OCI-LY1 (cell line): ENCODE measurements at regions not wholly inside any gene's neighbourhood (a gene's known extent, or its start where the extent isn't known, plus 50 kb on each side); places are given as distances from the start of the nearest gene placed in this dataset.

Experiments
- EZH2 ChIP-seq: fragments of 200-600 bp; sonication (generic), shearing (Covaris generic); IDR thresholded peaks from 2 replicates; pipeline ENCODE4 v1.8.0; 2017; ENCODE audit warnings: borderline replicate concordance, mixed run types, mild to moderate bottlenecking, antibody characterized with exemption, low read length, moderate library complexity, mixed read lengths
- TF ChIP-seq, protein P1 (sequence below): fragments of 200-600 bp; sonication (generic), shearing (Covaris generic); IDR thresholded peaks from 2 replicates; pipeline ENCODE4 v1.5.1; 2017; ENCODE audit warnings: mild to moderate bottlenecking, antibody characterized with exemption, low read length, moderate library complexity, mixed read lengths

DNA sequence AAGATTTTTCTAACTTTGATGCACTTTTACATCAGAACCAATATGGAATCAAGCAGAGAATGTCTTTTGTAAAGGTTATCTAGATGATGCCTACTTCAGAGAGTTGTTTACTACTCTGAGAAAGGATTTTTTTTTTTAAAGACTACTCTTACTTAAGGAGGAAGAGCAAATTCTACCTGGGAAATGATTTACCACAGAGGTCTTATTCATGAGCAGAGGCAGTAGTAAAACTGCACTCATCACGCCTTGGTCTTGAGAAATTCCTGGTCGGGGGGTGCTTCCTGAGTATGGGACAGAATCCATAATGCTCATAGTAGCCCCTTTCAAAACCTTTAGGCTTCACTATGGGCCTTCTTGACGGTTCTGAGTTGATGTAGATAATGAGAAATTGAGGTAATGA is 241.8 kb upstream of the PREP start:
- TF ChIP-seq, protein P1, sequence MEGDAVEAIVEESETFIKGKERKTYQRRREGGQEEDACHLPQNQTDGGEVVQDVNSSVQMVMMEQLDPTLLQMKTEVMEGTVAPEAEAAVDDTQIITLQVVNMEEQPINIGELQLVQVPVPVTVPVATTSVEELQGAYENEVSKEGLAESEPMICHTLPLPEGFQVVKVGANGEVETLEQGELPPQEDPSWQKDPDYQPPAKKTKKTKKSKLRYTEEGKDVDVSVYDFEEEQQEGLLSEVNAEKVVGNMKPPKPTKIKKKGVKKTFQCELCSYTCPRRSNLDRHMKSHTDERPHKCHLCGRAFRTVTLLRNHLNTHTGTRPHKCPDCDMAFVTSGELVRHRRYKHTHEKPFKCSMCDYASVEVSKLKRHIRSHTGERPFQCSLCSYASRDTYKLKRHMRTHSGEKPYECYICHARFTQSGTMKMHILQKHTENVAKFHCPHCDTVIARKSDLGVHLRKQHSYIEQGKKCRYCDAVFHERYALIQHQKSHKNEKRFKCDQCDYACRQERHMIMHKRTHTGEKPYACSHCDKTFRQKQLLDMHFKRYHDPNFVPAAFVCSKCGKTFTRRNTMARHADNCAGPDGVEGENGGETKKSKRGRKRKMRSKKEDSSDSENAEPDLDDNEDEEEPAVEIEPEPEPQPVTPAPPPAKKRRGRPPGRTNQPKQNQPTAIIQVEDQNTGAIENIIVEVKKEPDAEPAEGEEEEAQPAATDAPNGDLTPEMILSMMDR, result no peak
- TF ChIP-seq EZH2, result no peak
